ENCODE measurements at regions not wholly inside any gene's neighbourhood (a gene's known extent, or its start where the extent isn't known, plus 50 kb on each side); places are given as distances from the start of the nearest gene placed in this dataset.

GRCh38 chr7:441684-442421 is 77.8 kb downstream of the PDGFA start:
- DNase-seq = peak; percentile 69

GRCh38 chr7:442457-442856 is 77.2 kb downstream of the PDGFA start:
- DNase-seq = no peak

GRCh38 chr7:443279-443833 is 76.3 kb downstream of the PDGFA start:
- DNase-seq = no peak

- peak; percentile 64 for DNase-seq
Observed at GRCh38 chr7:444606-445005, 75.0 kb downstream of the PDGFA start.

- no peak for DNase-seq
Observed at GRCh38 chr7:445020-445419, 74.6 kb downstream of the PDGFA start.

GRCh38 chr7:445563-446288 is 73.9 kb downstream of the PDGFA start:
- no peak for DNase-seq

GRCh38 chr7:446289-446935 is 73.2 kb downstream of the PDGFA start:
- DNase-seq = no peak
